Panc1 (cell line): ENCODE measurements at regions not wholly inside any gene's neighbourhood (a gene's known extent, or its start where the extent isn't known, plus 50 kb on each side); places are given as distances from the start of the nearest gene placed in this dataset.

Experiments used
- ATAC-seq: fragments of 200-7000 bp; cut with Tn5 transposase; 2 replicates; pipeline ENCODE4 v1.9.1; 2020; ENCODE audit warnings: mild to moderate bottlenecking, moderate library complexity
- BruUV-seq: library from RNA; stranded (reverse); fragments of 400-500 nt; replicated peaks from 2 replicates; lab custom pipeline; 2021; lab: Mats Ljungman, UMichigan
- CTCF ChIA-PET: fragments of 300-600 bp; sonication (Branson Sonifier 250); formaldehyde crosslinking; loops from one replicate; lab custom pipeline; 2022; ENCODE audit warnings: antibody characterized with exemption; lab: Charles Lee
- POLR2A ChIA-PET: fragments of 300-600 bp; sonication (Branson Sonifier 250); formaldehyde crosslinking; loops from one replicate; lab custom pipeline; 2022; ENCODE audit warnings: antibody characterized with exemption; lab: Charles Lee
- DNase-seq: peaks from one replicate; pipeline ENCODE4 v3.0.0-alpha.2; 2010; ENCODE audit warnings: low read depth, low spot score
- H3K27ac ChIP-seq: 2 replicates; pipeline ENCODE4 v1.5.1; 2011; ENCODE audit warnings: mild to moderate bottlenecking, low read length, inconsistent platforms
- H3K27me3 ChIP-seq: fragments of 200-500 bp; sonication (Bioruptor generic); 2 replicates; pipeline ENCODE4 v1.6.0; 2014; ENCODE audit warnings: low read length, inconsistent platforms; ENCODE audit not compliant: control insufficient read depth, insufficient read depth
- H3K36me3 ChIP-seq: fragments of 200-500 bp; sonication (Bioruptor generic); 2 replicates; pipeline ENCODE4 v1.5.1; 2014; ENCODE audit warnings: inconsistent platforms, mild to moderate bottlenecking, low read length, moderate library complexity; ENCODE audit not compliant: control insufficient read depth, insufficient read depth
- H3K4me1 ChIP-seq: 2 replicates; pipeline ENCODE4 v1.5.1; 2011; ENCODE audit warnings: inconsistent platforms, mild to moderate bottlenecking, low read length, moderate library complexity; ENCODE audit not compliant: control insufficient read depth, insufficient read depth
- H3K4me3 ChIP-seq, 2 experiments: 2 replicates each; pipeline ENCODE4 v1.5.1; 2011 to 2012; ENCODE audit warnings: low read depth in 2 of 2, low read length in 2 of 2, mild to moderate bottlenecking in 2 of 2, inconsistent platforms in 1 of 2, moderate library complexity in 1 of 2
- H3K9me3 ChIP-seq: fragments of 200-500 bp; sonication (Bioruptor generic); 2 replicates; pipeline ENCODE4 v1.5.1; 2014; ENCODE audit warnings: low read depth, mild to moderate bottlenecking, inconsistent platforms, low read length, moderate library complexity; ENCODE audit not compliant: control insufficient read depth, insufficient read depth
- CTCF ChIP-seq: fragments of 450-650 bp; IDR thresholded peaks from 2 replicates; pipeline ENCODE4 v1.5.1; 2017; ENCODE audit warnings: mild to moderate bottlenecking
- POLR2AphosphoS5 ChIP-seq: IDR thresholded peaks from 2 replicates; pipeline ENCODE4 v1.6.1; 2012; ENCODE audit warnings: mild to moderate bottlenecking, low read depth, low read length, moderate library complexity
- SIN3A ChIP-seq: IDR thresholded peaks from 2 replicates; pipeline ENCODE4 v1.6.1; 2012; ENCODE audit warnings: low read depth, mild to moderate bottlenecking, low read length, moderate library complexity, borderline replicate concordance; ENCODE audit not compliant: insufficient read depth
- TCF7L2 ChIP-seq: IDR thresholded peaks from 2 replicates; pipeline ENCODE4 v1.6.1; 2011; ENCODE audit warnings: mild to moderate bottlenecking, low read depth, low read length, inconsistent platforms
- in situ Hi-C: cut with HindIII; loops from 2 replicates; pipeline ENCODE4 v1.10.0; 2016; ENCODE audit warnings: low sequenced_read_pairs, low pct_unique_long_range_greater_than_20kb
- intact Hi-C: fragments of 100-400 bp; cut with micrococcal nuclease; formaldehyde crosslinking; loops from one replicate; pipeline ENCODE4 v1.10.0; 2022; ENCODE audit not compliant: unreplicated experiment
- TF ChIP-seq, protein P1 (sequence below), 2 experiments: IDR thresholded peaks; 2 replicates each; pipeline ENCODE4 v1.6.1; 2011 to 2012; ENCODE audit warnings: low read depth in 2 of 2, control low read depth in 1 of 2, low read length in 1 of 2, mild to moderate bottlenecking in 1 of 2, moderate library complexity in 1 of 2; ENCODE audit not compliant: insufficient read depth in 1 of 2

GRCh38 chr15:95302809-95303208 lies 1027.7 kb upstream of the NR2F2 start:
- H3K27ac ChIP-seq = no peak overlapping the region
- POLR2A ChIA-PET = no interaction called here
- in situ Hi-C loops (no loop called here), intact Hi-C loops (no loop called here)
- ATAC-seq (no peak), DNase-seq (no peak)
- no peaks in the 10 kb centered on the region for H3K36me3 ChIP-seq
- no peaks in the 10 kb centered on the region for H3K27me3 ChIP-seq
- no TSS peak for BruUV-seq
- CTCF ChIA-PET = no interaction called here
- TF ChIP-seq, protein P1, sequence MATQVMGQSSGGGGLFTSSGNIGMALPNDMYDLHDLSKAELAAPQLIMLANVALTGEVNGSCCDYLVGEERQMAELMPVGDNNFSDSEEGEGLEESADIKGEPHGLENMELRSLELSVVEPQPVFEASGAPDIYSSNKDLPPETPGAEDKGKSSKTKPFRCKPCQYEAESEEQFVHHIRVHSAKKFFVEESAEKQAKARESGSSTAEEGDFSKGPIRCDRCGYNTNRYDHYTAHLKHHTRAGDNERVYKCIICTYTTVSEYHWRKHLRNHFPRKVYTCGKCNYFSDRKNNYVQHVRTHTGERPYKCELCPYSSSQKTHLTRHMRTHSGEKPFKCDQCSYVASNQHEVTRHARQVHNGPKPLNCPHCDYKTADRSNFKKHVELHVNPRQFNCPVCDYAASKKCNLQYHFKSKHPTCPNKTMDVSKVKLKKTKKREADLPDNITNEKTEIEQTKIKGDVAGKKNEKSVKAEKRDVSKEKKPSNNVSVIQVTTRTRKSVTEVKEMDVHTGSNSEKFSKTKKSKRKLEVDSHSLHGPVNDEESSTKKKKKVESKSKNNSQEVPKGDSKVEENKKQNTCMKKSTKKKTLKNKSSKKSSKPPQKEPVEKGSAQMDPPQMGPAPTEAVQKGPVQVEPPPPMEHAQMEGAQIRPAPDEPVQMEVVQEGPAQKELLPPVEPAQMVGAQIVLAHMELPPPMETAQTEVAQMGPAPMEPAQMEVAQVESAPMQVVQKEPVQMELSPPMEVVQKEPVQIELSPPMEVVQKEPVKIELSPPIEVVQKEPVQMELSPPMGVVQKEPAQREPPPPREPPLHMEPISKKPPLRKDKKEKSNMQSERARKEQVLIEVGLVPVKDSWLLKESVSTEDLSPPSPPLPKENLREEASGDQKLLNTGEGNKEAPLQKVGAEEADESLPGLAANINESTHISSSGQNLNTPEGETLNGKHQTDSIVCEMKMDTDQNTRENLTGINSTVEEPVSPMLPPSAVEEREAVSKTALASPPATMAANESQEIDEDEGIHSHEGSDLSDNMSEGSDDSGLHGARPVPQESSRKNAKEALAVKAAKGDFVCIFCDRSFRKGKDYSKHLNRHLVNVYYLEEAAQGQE (IDR thresholded peaks at IDR 0.05; ENCODE audit: insufficient read depth in 1 of 2, low read depth in 2 of 2, low read length in 1 of 2) = no peak
- no peak for TF ChIP-seq SIN3A
- no peak for TF ChIP-seq TCF7L2
- no peak for TF ChIP-seq CTCF
- TF ChIP-seq POLR2AphosphoS5 = no peak
- H3K4me1 ChIP-seq = no peaks in the 10 kb centered on the region
- no peak overlapping the region for H3K4me3 ChIP-seq
- no peaks in the 10 kb centered on the region for H3K9me3 ChIP-seq

DNA sequence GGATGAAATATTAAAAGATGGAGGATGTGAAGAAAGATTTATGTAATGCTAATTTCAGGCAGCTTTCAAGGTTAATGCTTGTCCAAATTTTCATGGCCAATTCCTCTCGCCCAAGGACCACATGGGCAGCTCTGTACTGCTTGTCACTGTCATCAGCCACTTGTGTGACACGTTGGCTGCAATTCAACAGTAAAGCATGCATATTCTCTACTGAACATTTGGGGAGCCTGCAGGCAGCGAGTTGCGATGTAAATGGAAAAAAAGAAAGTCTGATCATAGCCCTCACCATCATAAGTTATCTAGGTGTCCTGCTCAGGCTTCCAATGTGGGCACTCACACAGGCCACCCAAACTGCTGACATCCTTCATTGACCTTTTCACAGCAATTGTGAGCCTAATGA lies 1026.8 kb upstream of the NR2F2 start:
- Histone ChIP-seq H3K4me3 (no peak overlapping the region), H3K27ac (no peak overlapping the region), H3K4me1 (no peaks in the 10 kb centered on the region), H3K36me3 (no peaks in the 10 kb centered on the region), H3K27me3 (no peaks in the 10 kb centered on the region), H3K9me3 (no peaks in the 10 kb centered on the region)
- in situ Hi-C loops (no loop called here), intact Hi-C loops (no loop called here)
- DNase-seq (no peak), ATAC-seq (no peak)
- CTCF ChIA-PET = no interaction called here
- POLR2A ChIA-PET = no interaction called here
- no TSS peak for BruUV-seq
- no peak for TF ChIP-seq CTCF
- no peak for TF ChIP-seq POLR2AphosphoS5
- TF ChIP-seq, protein P1 (IDR thresholded peaks at IDR 0.05; ENCODE audit: insufficient read depth in 1 of 2, low read depth in 2 of 2, low read length in 1 of 2) = no peak
- TF ChIP-seq SIN3A = no peak
- TF ChIP-seq TCF7L2 = no peak
